Naive thymus-derived CD4-positive, alpha-beta T cell (primary cell): ENCODE measurements at regions not wholly inside any gene's neighbourhood (a gene's known extent, or its start where the extent isn't known, plus 50 kb on each side); places are given as distances from the start of the nearest gene placed in this dataset.

Experiments used
- ATAC-seq: fragments of 150-1000 bp; cut with Tn5 transposase; 2 replicates; pipeline ENCODE4 v1.10.0; 2021; ENCODE audit warnings: mild to moderate bottlenecking, moderate library complexity
- CTCF ChIA-PET: fragments of 350-600 bp; sonication (Branson Sonifier 250); formaldehyde crosslinking; loops from one replicate; lab custom pipeline; 2021; ENCODE audit warnings: antibody characterized with exemption; lab: Charles Lee
- POLR2A ChIA-PET: fragments of 350-600 bp; sonication (Branson Sonifier 250); formaldehyde crosslinking; loops from one replicate; lab custom pipeline; 2021; ENCODE audit warnings: antibody characterized with exemption, inconsistent platforms; lab: Charles Lee
- DNase-seq, 9 donors: peaks; one replicate each; pipeline versions ENCODE4 v3.0.0 to v3.0.0-alpha.2; 2020 to 2022; ENCODE audit warnings: mixed read lengths in 1 of 9
- H3K27ac ChIP-seq: one replicate; pipeline ENCODE4 v1.7.0; 2013; ENCODE audit warnings: mild to moderate bottlenecking, low read depth, low read length, moderate library complexity
- H3K27me3 ChIP-seq, 2 donors: one replicate each; pipeline ENCODE4 v1.7.0; 2013; ENCODE audit warnings: low read length in 2 of 2, mild to moderate bottlenecking in 2 of 2, moderate library complexity in 2 of 2; ENCODE audit not compliant: control insufficient read depth in 2 of 2, insufficient read depth in 2 of 2
- H3K36me3 ChIP-seq, 3 experiments: 1 replicate in 2 of 3; 2 replicates in 1 of 3; pipeline ENCODE4 v1.7.0; 2013; ENCODE audit warnings: low read length in 3 of 3, mild to moderate bottlenecking in 3 of 3, moderate library complexity in 1 of 3; ENCODE audit not compliant: insufficient read depth in 3 of 3, control insufficient read depth in 2 of 3
- H3K4me1 ChIP-seq, 2 donors: one replicate each; pipeline ENCODE4 v1.7.0; 2013; ENCODE audit warnings: low read length in 2 of 2, mild to moderate bottlenecking in 2 of 2, moderate library complexity in 1 of 2; ENCODE audit not compliant: control insufficient read depth in 2 of 2, insufficient read depth in 2 of 2
- H3K4me3 ChIP-seq: 2 replicates; pipeline ENCODE4 v1.7.0; 2013; ENCODE audit warnings: mild to moderate bottlenecking, low read length
- H3K9me3 ChIP-seq, 3 experiments: 1 replicate in 2 of 3; 2 replicates in 1 of 3; pipeline ENCODE4 v1.7.0; 2013; ENCODE audit warnings: low read length in 3 of 3; ENCODE audit not compliant: control insufficient read depth in 2 of 3
- H3K27ac Mint-ChIP-seq, 9 donors: one replicate each; pipeline ENCODE4 v1.8.0; 2020 to 2022; ENCODE audit warnings: mixed read lengths in 9 of 9, mild to moderate bottlenecking in 8 of 9, moderate library complexity in 5 of 9, inconsistent platforms in 2 of 9
- H3K27me3 Mint-ChIP-seq, 5 donors: one replicate each; pipeline ENCODE4 v1.8.0; 2021 to 2022; ENCODE audit warnings: mixed read lengths in 5 of 5, mild to moderate bottlenecking in 1 of 5
- H3K36me3 Mint-ChIP-seq, 5 donors: one replicate each; pipeline ENCODE4 v1.8.0; 2020 to 2022; ENCODE audit warnings: mixed read lengths in 5 of 5, mild to moderate bottlenecking in 3 of 5, inconsistent platforms in 1 of 5
- H3K4me1 Mint-ChIP-seq, 7 donors: one replicate each; pipeline ENCODE4 v1.8.0; 2020 to 2022; ENCODE audit warnings: mixed read lengths in 7 of 7, mild to moderate bottlenecking in 3 of 7, inconsistent platforms in 1 of 7
- H3K4me3 Mint-ChIP-seq, 10 donors: one replicate each; pipeline ENCODE4 v1.8.0; 2020 to 2022; ENCODE audit warnings: mild to moderate bottlenecking in 10 of 10, mixed read lengths in 10 of 10, moderate library complexity in 6 of 10, inconsistent platforms in 2 of 10
- H3K9me3 Mint-ChIP-seq, 11 donors: one replicate each; pipeline ENCODE4 v1.8.0; 2020 to 2022; ENCODE audit warnings: mixed read lengths in 11 of 11, mild to moderate bottlenecking in 4 of 11, inconsistent platforms in 1 of 11, moderate library complexity in 1 of 11
- intact Hi-C, 2 donors: fragments of 100-400 bp; cut with micrococcal nuclease; formaldehyde crosslinking; loops; one replicate each; pipeline ENCODE4 v1.15.1; 2023

DNA sequence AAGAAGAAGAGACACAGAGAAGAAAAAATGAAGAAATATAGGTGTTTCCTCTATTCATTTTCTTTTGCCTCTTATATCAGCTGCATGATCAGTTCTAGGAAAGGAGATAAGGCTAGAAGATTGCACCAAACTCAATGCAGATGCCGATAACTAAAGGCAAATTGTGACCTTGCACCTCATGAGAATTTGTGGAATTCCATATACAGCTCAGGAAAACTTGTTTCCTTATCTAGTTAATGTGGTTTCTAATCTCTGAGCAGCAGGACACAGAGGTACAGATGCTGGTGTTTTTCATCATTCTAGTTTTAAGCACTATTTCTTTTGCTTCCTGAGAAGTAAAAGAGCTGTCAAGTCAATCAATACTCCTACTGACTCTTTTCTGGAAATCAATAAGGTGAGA is 104.6 kb upstream of the NWD2 start:
- Mint-ChIP-seq H3K4me3 (no peak overlapping the region), H3K27ac (no peak overlapping the region), H3K27me3 (peaks cover 0 to 8% (median 8%) of the 10 kb centered on the region in 5 donors), H3K4me1 (no peaks in the 10 kb centered on the region), H3K9me3 (peaks cover 0 to 6% (median 0%) of the 10 kb centered on the region in 11 donors), H3K36me3 (no peaks in the 10 kb centered on the region)
- Histone ChIP-seq H3K9me3 (no peaks in the 10 kb centered on the region), H3K36me3 (no peaks in the 10 kb centered on the region), H3K27me3 (no peaks in the 10 kb centered on the region), H3K4me3 (no peak overlapping the region), H3K27ac (no peak overlapping the region), H3K4me1 (no peaks in the 10 kb centered on the region)
- intact Hi-C loops, result no loop called here
- POLR2A ChIA-PET, result no interaction called here
- DNase-seq, result no peak
- CTCF ChIA-PET, result no interaction called here
- no peak for ATAC-seq

DNA sequence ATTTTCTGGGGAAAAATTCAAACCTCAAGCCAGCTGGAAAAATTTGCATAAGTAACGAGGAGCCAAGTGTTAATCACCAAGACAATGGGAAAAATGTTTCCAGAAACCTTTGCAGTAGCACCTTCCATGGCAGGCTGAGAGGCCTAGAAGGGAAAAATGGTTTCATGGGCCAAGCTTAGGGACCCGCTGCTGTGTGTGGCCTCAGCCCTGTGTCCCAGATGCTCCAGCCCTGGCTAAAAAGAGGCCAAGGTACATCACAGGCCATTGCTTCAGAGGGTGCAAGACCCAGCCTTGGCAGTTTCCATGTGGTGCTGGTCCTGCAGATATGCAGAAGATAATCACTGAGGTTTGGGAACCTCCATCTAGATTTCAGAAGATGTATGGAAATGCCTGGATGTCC is 98.3 kb upstream of the NWD2 start:
- intact Hi-C loops, result no loop called here
- peaks cover 0 to 10% (median 2%) of the 10 kb centered on the region in 5 donors for H3K27me3 Mint-ChIP-seq
- ChIA-PET CTCF (no interaction called here), POLR2A (no interaction called here)
- no peak overlapping the region for H3K4me3 Mint-ChIP-seq
- H3K9me3 ChIP-seq, result no peaks in the 10 kb centered on the region
- no peaks in the 10 kb centered on the region for H3K36me3 Mint-ChIP-seq
- H3K9me3 Mint-ChIP-seq, result peaks cover 0 to 21% (median 3%) of the 10 kb centered on the region in 11 donors
- no peaks in the 10 kb centered on the region for H3K4me1 Mint-ChIP-seq
- no peaks in the 10 kb centered on the region for H3K36me3 ChIP-seq
- no peak overlapping the region for H3K4me3 ChIP-seq
- no peaks in the 10 kb centered on the region for H3K27me3 ChIP-seq
- no peak overlapping the region for H3K27ac ChIP-seq
- H3K4me1 ChIP-seq, result no peaks in the 10 kb centered on the region
- DNase-seq (no peak), ATAC-seq (no peak)
- no peak overlapping the region for H3K27ac Mint-ChIP-seq

DNA sequence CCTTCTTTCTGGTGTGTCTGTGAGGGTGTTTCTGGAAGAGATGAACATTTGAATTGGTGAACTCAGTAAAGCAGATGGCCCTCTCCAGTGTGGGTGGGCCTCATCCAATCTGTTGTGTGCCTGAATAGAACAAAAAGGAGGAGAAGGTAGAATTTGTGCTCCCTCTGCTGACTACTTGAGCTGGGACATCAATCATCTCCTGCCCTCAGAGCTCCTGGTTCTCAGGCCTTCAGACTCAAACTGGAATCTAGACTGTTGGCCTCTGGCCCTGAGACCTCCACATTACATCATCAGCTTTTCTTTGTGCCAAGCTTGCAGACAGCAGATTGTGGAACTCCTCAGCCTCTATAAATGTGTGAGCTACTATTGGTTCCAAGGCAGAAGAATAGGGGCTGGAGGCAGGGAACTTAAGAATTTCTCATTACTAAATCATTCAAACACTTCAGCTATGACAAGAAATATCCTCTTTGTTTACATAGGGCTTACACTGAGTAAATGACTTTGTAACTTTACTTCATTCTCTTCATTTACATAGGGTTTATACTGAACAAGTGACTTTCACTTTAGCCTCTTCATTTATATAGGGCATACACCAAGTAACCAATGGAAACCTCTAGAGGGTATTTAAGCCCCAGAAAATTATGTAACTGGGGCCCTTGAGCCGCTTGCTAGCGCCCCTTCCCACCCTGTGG is 86.9 kb upstream of the NWD2 start:
- H3K36me3 ChIP-seq, result no peaks in the 10 kb centered on the region
- Mint-ChIP-seq H3K9me3 (peaks cover 0 to 4% (median 0%) of the 10 kb centered on the region in 11 donors), H3K27me3 (no peaks in the 10 kb centered on the region), H3K4me3 (no peak overlapping the region), H3K27ac (no peak overlapping the region), H3K4me1 (no peaks in the 10 kb centered on the region), H3K36me3 (no peaks in the 10 kb centered on the region)
- DNase-seq (no peak), ATAC-seq (no peak)
- intact Hi-C loops, result no loop called here
- H3K9me3 ChIP-seq, result no peaks in the 10 kb centered on the region
- no peak overlapping the region for H3K4me3 ChIP-seq
- CTCF ChIA-PET, result no interaction called here
- no peaks in the 10 kb centered on the region for H3K27me3 ChIP-seq
- H3K4me1 ChIP-seq, result no peaks in the 10 kb centered on the region
- no peak overlapping the region for H3K27ac ChIP-seq
- POLR2A ChIA-PET, result no interaction called here

DNA sequence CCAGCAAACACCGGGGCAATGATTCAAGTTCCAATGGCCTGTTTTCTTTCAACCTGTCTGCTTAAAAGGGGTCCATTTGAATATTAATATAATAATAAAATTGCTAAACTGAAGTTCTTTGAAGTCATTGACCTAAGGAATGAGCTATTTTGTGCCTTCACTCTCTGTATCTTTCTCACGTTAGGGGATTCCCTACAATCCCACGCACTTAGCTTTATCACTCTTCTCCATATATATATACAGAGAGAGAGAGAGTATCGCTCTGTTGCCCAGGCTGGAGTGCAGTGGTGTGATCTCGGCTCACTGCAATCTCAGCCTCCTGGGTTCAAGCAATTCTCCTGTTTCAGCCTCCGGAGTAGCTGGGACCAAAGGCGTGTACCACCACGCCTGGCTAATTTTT is 83.9 kb upstream of the NWD2 start:
- H3K27ac ChIP-seq, result no peak overlapping the region
- Mint-ChIP-seq H3K4me1 (no peaks in the 10 kb centered on the region), H3K27ac (no peak overlapping the region), H3K4me3 (no peak overlapping the region), H3K9me3 (peaks cover 0 to 4% (median 0%) of the 10 kb centered on the region in 11 donors), H3K36me3 (no peaks in the 10 kb centered on the region), H3K27me3 (no peaks in the 10 kb centered on the region)
- ChIA-PET CTCF (no interaction called here), POLR2A (no interaction called here)
- H3K27me3 ChIP-seq, result no peaks in the 10 kb centered on the region
- intact Hi-C loops, result no loop called here
- no peak for ATAC-seq
- H3K9me3 ChIP-seq, result no peaks in the 10 kb centered on the region
- no peak for DNase-seq
- H3K4me3 ChIP-seq, result no peak overlapping the region
- no peaks in the 10 kb centered on the region for H3K4me1 ChIP-seq
- no peaks in the 10 kb centered on the region for H3K36me3 ChIP-seq

DNA sequence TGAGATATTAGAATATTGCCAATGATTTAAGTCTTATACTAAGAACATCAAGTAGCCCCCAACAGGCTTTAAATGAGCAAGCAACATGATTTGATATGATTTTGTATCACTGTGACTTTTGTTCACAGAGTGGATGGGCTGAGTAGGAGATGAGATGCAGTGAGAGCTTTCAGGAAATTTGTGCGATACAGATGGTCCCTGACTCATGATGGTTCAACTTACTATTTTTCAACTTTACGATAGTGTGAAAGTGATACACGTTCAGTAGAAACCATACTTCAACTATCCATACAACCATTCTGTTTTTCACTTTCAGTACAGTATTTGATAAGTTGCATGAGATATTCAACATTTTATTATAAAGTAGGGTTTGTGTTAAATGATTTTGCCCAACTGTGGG is 78.7 kb upstream of the NWD2 start:
- Histone ChIP-seq H3K9me3 (no peaks in the 10 kb centered on the region), H3K4me1 (no peaks in the 10 kb centered on the region), H3K27me3 (no peaks in the 10 kb centered on the region), H3K27ac (no peak overlapping the region), H3K36me3 (no peaks in the 10 kb centered on the region), H3K4me3 (no peak overlapping the region)
- peaks cover 0 to 4% (median 0%) of the 10 kb centered on the region in 5 donors for H3K27me3 Mint-ChIP-seq
- no peak overlapping the region for H3K4me3 Mint-ChIP-seq
- ChIA-PET CTCF (no interaction called here), POLR2A (no interaction called here)
- intact Hi-C loops, result no loop called here
- H3K27ac Mint-ChIP-seq, result no peak overlapping the region
- ATAC-seq (no peak), DNase-seq (no peak)
- no peaks in the 10 kb centered on the region for H3K36me3 Mint-ChIP-seq
- peaks cover 0 to 3% (median 0%) of the 10 kb centered on the region in 11 donors for H3K9me3 Mint-ChIP-seq
- H3K4me1 Mint-ChIP-seq, result no peaks in the 10 kb centered on the region

DNA sequence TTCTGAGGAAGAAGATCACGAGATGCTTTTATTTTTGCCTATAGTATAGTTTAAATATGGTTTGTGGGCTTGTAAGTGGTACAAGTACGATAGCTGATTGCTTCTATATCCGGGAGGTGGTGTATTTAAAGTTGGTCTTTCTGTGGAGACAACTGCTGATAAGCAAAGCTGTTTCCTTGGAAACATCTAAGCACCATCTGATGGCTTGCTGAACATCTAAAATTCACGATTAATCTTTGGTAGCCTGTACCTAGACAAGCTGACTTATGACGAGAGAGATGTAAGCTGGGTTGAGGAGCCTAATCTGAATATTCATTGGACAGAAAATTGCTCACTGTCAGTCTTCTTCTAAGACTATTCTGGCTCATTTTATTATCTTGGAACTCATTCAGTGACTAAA is 74.6 kb upstream of the NWD2 start:
- no peaks in the 10 kb centered on the region for H3K36me3 ChIP-seq
- intact Hi-C loops, result no loop called here
- peaks cover 0 to 8% (median 0%) of the 10 kb centered on the region in 11 donors for H3K9me3 Mint-ChIP-seq
- no peaks in the 10 kb centered on the region for H3K27me3 ChIP-seq
- peaks cover 0 to 4% (median 0%) of the 10 kb centered on the region in 5 donors for H3K27me3 Mint-ChIP-seq
- no peak overlapping the region for H3K27ac ChIP-seq
- DNase-seq, result no peak
- no peaks in the 10 kb centered on the region for H3K36me3 Mint-ChIP-seq
- CTCF ChIA-PET, result no interaction called here
- no peak overlapping the region for H3K27ac Mint-ChIP-seq
- H3K9me3 ChIP-seq, result no peaks in the 10 kb centered on the region
- no peak for ATAC-seq
- H3K4me3 ChIP-seq, result no peak overlapping the region
- H3K4me1 Mint-ChIP-seq, result no peaks in the 10 kb centered on the region
- POLR2A ChIA-PET, result no interaction called here
- no peak overlapping the region for H3K4me3 Mint-ChIP-seq
- no peaks in the 10 kb centered on the region for H3K4me1 ChIP-seq

DNA sequence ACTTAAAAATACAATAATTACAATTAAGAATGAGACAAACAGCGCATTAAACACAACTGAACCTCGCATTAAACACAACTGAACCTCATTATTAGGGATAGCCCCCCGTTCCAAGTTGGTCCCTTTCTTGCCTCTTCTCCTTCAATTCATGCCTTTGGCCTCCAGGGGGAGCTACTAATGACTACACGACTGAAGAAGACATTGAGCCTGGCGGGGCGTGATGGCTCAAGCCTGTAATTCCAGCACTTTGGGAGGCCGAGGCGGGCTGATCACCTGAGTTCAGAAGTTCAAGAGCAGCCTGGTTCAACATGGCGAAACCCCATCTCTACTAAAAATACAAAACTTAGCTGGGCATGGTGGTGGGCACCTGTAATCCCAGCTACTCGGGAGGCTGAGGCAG is 56.4 kb upstream of the NWD2 start:
- H3K36me3 Mint-ChIP-seq, result no peaks in the 10 kb centered on the region
- ChIA-PET CTCF (no interaction called here), POLR2A (no interaction called here)
- no peaks in the 10 kb centered on the region for H3K36me3 ChIP-seq
- H3K4me3 ChIP-seq, result no peak overlapping the region
- no peaks in the 10 kb centered on the region for H3K4me1 Mint-ChIP-seq
- H3K4me3 Mint-ChIP-seq, result no peak overlapping the region
- no peak for ATAC-seq
- no peaks in the 10 kb centered on the region for H3K9me3 ChIP-seq
- peaks cover 0 to 21% (median 13%) of the 10 kb centered on the region in 5 donors for H3K27me3 Mint-ChIP-seq
- H3K4me1 ChIP-seq, result no peaks in the 10 kb centered on the region
- no peak overlapping the region for H3K27ac ChIP-seq
- no peak overlapping the region for H3K27ac Mint-ChIP-seq
- H3K27me3 ChIP-seq, result no peaks in the 10 kb centered on the region
- intact Hi-C loops, result no loop called here
- H3K9me3 Mint-ChIP-seq, result peaks cover 0 to 9% (median 2%) of the 10 kb centered on the region in 11 donors
- DNase-seq, result no peak
